ENCODE measurements at regions not wholly inside any gene's neighbourhood (a gene's known extent, or its start where the extent isn't known, plus 50 kb on each side); places are given as distances from the start of the nearest gene placed in this dataset.

GRCh38 chr3:135756106-135756668 lies 209.3 kb upstream of the PPP2R3A start:
- Histone ChIP-seq H2AFZ (ENCODE audit: low read depth, low read length) (no peak overlapping the region), H3K9ac (ENCODE audit: low read depth, low read length) (no peak overlapping the region), H3K4me3 (ENCODE audit: low read depth in 1 of 2, low read length in 2 of 2) (no peak overlapping the region), H3K9me3 (ENCODE audit: insufficient read depth, low read length, severe bottlenecking) (no peaks in the 10 kb centered on the region), H3K27me3 (ENCODE audit: insufficient read depth, low read length, poor library complexity) (no peaks in the 10 kb centered on the region), H4K20me1 (ENCODE audit: insufficient read depth, low read length) (no peaks in the 10 kb centered on the region), H3K4me2 (ENCODE audit: insufficient read depth, low read length) (no peak overlapping the region), H3K79me2 (ENCODE audit: insufficient read depth, low read length) (no peaks in the 10 kb centered on the region), H3K27ac (ENCODE audit: low read length) (no peak overlapping the region), H3K36me3 (ENCODE audit: insufficient read depth, low read length) (no peaks in the 10 kb centered on the region), H3K4me1 (ENCODE audit: insufficient read depth, low read length) (no peaks in the 10 kb centered on the region)
- ATAC-seq (ENCODE audit: insufficient read depth, low read depth) (no peak), DNase-seq (no peak)
- TF ChIP-seq, protein P1, sequence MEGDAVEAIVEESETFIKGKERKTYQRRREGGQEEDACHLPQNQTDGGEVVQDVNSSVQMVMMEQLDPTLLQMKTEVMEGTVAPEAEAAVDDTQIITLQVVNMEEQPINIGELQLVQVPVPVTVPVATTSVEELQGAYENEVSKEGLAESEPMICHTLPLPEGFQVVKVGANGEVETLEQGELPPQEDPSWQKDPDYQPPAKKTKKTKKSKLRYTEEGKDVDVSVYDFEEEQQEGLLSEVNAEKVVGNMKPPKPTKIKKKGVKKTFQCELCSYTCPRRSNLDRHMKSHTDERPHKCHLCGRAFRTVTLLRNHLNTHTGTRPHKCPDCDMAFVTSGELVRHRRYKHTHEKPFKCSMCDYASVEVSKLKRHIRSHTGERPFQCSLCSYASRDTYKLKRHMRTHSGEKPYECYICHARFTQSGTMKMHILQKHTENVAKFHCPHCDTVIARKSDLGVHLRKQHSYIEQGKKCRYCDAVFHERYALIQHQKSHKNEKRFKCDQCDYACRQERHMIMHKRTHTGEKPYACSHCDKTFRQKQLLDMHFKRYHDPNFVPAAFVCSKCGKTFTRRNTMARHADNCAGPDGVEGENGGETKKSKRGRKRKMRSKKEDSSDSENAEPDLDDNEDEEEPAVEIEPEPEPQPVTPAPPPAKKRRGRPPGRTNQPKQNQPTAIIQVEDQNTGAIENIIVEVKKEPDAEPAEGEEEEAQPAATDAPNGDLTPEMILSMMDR (IDR thresholded peaks at IDR 0.05; ENCODE audit: borderline replicate concordance, extremely low read depth, low read length, poor library complexity, severe bottlenecking): no peak
- no peak for TF ChIP-seq EZH2 (IDR thresholded peaks at IDR 0.05; ENCODE audit: borderline replicate concordance, low read depth, low read length, severe bottlenecking)

- H3K27me3 ChIP-seq (ENCODE audit: insufficient read depth, low read length, poor library complexity): no peaks in the 10 kb centered on the region
- no peak for TF ChIP-seq EZH2 (IDR thresholded peaks at IDR 0.05; ENCODE audit: borderline replicate concordance, low read depth, low read length, severe bottlenecking)
- TF ChIP-seq, protein P1 (IDR thresholded peaks at IDR 0.05; ENCODE audit: borderline replicate concordance, extremely low read depth, low read length, poor library complexity, severe bottlenecking): no peak
- no peak overlapping the region for H3K9ac ChIP-seq (ENCODE audit: low read depth, low read length)
- no peaks in the 10 kb centered on the region for H3K79me2 ChIP-seq (ENCODE audit: insufficient read depth, low read length)
- H3K4me2 ChIP-seq (ENCODE audit: insufficient read depth, low read length): no peak overlapping the region
- H3K36me3 ChIP-seq (ENCODE audit: insufficient read depth, low read length): no peaks in the 10 kb centered on the region
- no peaks in the 10 kb centered on the region for H4K20me1 ChIP-seq (ENCODE audit: insufficient read depth, low read length)
- H3K9me3 ChIP-seq (ENCODE audit: insufficient read depth, low read length, severe bottlenecking): no peaks in the 10 kb centered on the region
- ATAC-seq (ENCODE audit: insufficient read depth, low read depth): no peak
- no peak overlapping the region for H3K27ac ChIP-seq (ENCODE audit: low read length)
- H3K4me3 ChIP-seq (ENCODE audit: low read depth in 1 of 2, low read length in 2 of 2): no peak overlapping the region
- no peaks in the 10 kb centered on the region for H3K4me1 ChIP-seq (ENCODE audit: insufficient read depth, low read length)
- H2AFZ ChIP-seq (ENCODE audit: low read depth, low read length): no peak overlapping the region
- DNase-seq: no peak
These were observed 208.1 kb upstream of the PPP2R3A start for GRCh38 chr3:135757421-135757820.

DNA sequence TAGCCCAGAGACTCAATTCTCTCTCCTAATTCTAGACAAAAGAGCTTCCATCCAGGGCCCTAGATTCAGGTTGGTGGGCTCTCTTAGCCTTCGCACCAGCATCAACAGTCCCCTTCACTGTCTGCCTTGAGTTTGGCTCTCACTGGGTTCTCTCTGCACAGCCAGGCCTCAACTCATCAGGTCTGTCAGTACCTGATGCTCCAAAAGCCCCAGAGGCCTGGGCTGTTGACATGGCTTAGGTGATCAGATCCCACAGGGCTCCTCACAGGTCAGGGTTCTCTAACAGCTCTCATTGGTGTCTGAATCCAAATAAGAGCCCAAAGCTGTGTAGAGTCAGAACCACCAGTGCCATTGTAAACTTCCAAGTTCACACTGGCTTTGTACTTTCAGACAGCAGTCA lies 206.6 kb upstream of the PPP2R3A start:
- TF ChIP-seq, protein P1 (IDR thresholded peaks at IDR 0.05; ENCODE audit: borderline replicate concordance, extremely low read depth, low read length, poor library complexity, severe bottlenecking): no peak
- no peak for TF ChIP-seq EZH2 (IDR thresholded peaks at IDR 0.05; ENCODE audit: borderline replicate concordance, low read depth, low read length, severe bottlenecking)
- Histone ChIP-seq H3K27ac (ENCODE audit: low read length) (no peak overlapping the region), H3K4me2 (ENCODE audit: insufficient read depth, low read length) (no peak overlapping the region), H3K9ac (ENCODE audit: low read depth, low read length) (no peak overlapping the region), H4K20me1 (ENCODE audit: insufficient read depth, low read length) (no peaks in the 10 kb centered on the region), H3K4me3 (ENCODE audit: low read depth in 1 of 2, low read length in 2 of 2) (no peak overlapping the region), H3K9me3 (ENCODE audit: insufficient read depth, low read length, severe bottlenecking) (no peaks in the 10 kb centered on the region), H3K36me3 (ENCODE audit: insufficient read depth, low read length) (no peaks in the 10 kb centered on the region), H3K4me1 (ENCODE audit: insufficient read depth, low read length) (no peaks in the 10 kb centered on the region), H3K79me2 (ENCODE audit: insufficient read depth, low read length) (no peaks in the 10 kb centered on the region), H3K27me3 (ENCODE audit: insufficient read depth, low read length, poor library complexity) (no peaks in the 10 kb centered on the region), H2AFZ (ENCODE audit: low read depth, low read length) (no peak overlapping the region)
- no peak for DNase-seq
- no peak for ATAC-seq (ENCODE audit: insufficient read depth, low read depth)

DNA sequence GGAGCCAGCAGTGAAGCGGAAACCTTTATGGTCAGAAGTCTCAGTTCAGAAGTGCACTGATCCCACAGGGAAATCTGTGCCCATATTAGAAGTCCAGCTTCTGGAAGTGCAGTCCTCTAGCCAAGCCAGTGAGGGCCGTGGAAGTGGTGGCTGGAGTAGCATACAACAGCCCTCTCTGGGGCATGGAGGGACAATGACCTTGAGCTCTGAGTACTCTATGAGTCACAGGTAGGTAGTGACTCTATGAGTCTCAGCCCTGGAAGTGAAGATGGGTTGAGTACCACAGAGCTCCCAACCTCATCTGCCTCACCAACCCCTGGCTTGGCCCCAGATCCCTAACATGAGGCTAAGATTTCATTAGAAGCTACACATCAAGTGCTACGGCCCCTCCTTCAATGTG lies 205.9 kb upstream of the PPP2R3A start:
- Histone ChIP-seq H3K9ac (ENCODE audit: low read depth, low read length) (no peak overlapping the region), H3K4me1 (ENCODE audit: insufficient read depth, low read length) (no peaks in the 10 kb centered on the region), H3K9me3 (ENCODE audit: insufficient read depth, low read length, severe bottlenecking) (no peaks in the 10 kb centered on the region), H4K20me1 (ENCODE audit: insufficient read depth, low read length) (no peaks in the 10 kb centered on the region), H3K4me2 (ENCODE audit: insufficient read depth, low read length) (no peak overlapping the region), H3K27ac (ENCODE audit: low read length) (no peak overlapping the region), H3K79me2 (ENCODE audit: insufficient read depth, low read length) (no peaks in the 10 kb centered on the region), H3K36me3 (ENCODE audit: insufficient read depth, low read length) (no peaks in the 10 kb centered on the region), H3K4me3 (ENCODE audit: low read depth in 1 of 2, low read length in 2 of 2) (no peak overlapping the region), H3K27me3 (ENCODE audit: insufficient read depth, low read length, poor library complexity) (no peaks in the 10 kb centered on the region), H2AFZ (ENCODE audit: low read depth, low read length) (no peak overlapping the region)
- DNase-seq (no peak), ATAC-seq (ENCODE audit: insufficient read depth, low read depth) (no peak)
- TF ChIP-seq, protein P1 (IDR thresholded peaks at IDR 0.05; ENCODE audit: borderline replicate concordance, extremely low read depth, low read length, poor library complexity, severe bottlenecking): no peak

Measured in DND-41 (cell line).